NT2/D1 (cell line): ENCODE measurements at regions not wholly inside any gene's neighbourhood (a gene's known extent, or its start where the extent isn't known, plus 50 kb on each side); places are given as distances from the start of the nearest gene placed in this dataset.

ENCODE experiments used
- SUZ12 ChIP-seq: IDR thresholded peaks from 2 replicates; pipeline ENCODE4 v1.6.1; 2011; ENCODE audit not compliant: insufficient read length, insufficient read depth; ENCODE audit errors: extremely low read depth
- YY1 ChIP-seq: IDR thresholded peaks from 2 replicates; pipeline ENCODE4 v1.6.1; 2011; ENCODE audit not compliant: insufficient read length, insufficient read depth
- ZNF274 ChIP-seq: IDR thresholded peaks from 2 replicates; pipeline ENCODE4 v1.6.1; 2011; ENCODE audit warnings: mild to moderate bottlenecking, low read depth, low read length

GRCh38 chr11:23749762-23750430 is 747.0 kb upstream of the LUZP2 start:
- TF ChIP-seq ZNF274 (no peak), SUZ12 (no peak), YY1 (no peak)
